HCT116 (cell line): ENCODE measurements at regions not wholly inside any gene's neighbourhood (a gene's known extent, or its start where the extent isn't known, plus 50 kb on each side); places are given as distances from the start of the nearest gene placed in this dataset.

Source experiments
- ATAC-seq: fragments of 200-7000 bp; cut with Tn5 transposase; 2 replicates; pipeline ENCODE4 v1.9.1; 2020; ENCODE audit warnings: mild to moderate bottlenecking, moderate library complexity
- BruUV-seq: library from RNA; stranded (reverse); fragments of 400-500 nt; replicated peaks from 2 replicates; lab custom pipeline; 2021; lab: Mats Ljungman, UMichigan
- CTCF ChIA-PET: fragments of 300-600 bp; sonication (Branson Sonifier 250); formaldehyde crosslinking; loops from one replicate; lab custom pipeline; 2021; ENCODE audit warnings: antibody characterized with exemption; lab: Charles Lee
- POLR2A ChIA-PET: fragments of 300-600, 350-600 bp; sonication (Branson Sonifier 250); formaldehyde crosslinking; loops from one replicate; lab custom pipeline; 2021; ENCODE audit warnings: antibody characterized with exemption; lab: Charles Lee
- RAD21 ChIA-PET, 2 experiments: fragments of 300-600 bp; sonication (Branson Sonifier 250); formaldehyde crosslinking; loops; one replicate each; lab custom pipeline; 2023; ENCODE audit warnings: low total read pairs in 2 of 2; ENCODE audit not compliant: uncharacterized antibody in 2 of 2, unreplicated experiment in 2 of 2, low non-redundant PET in 1 of 2; lab: Charles Lee
- DNase-seq: peaks from one replicate; pipeline ENCODE4 v3.0.0-alpha.2; 2010; ENCODE audit warnings: low read depth, low spot score
- H2AFZ ChIP-seq: fragments of 200-600 bp; shearing (Covaris generic), sonication (generic); 2 replicates; pipeline ENCODE4 v1.6.1; 2017; ENCODE audit warnings: low read depth, mixed run types, mixed read lengths, antibody characterized with exemption, low read length; ENCODE audit not compliant: poor library complexity, severe bottlenecking
- H3K27ac ChIP-seq: 2 replicates; pipeline ENCODE4 v1.5.1; 2012; ENCODE audit warnings: low read depth, low read length
- H3K27me3 ChIP-seq: fragments of 200-600 bp; sonication (generic); 2 replicates; pipeline ENCODE4 v1.6.1; 2016; ENCODE audit warnings: mixed run types, low read length, mixed read lengths; ENCODE audit not compliant: insufficient read depth
- H3K36me3 ChIP-seq, 2 experiments: fragments of 200-500 bp in 1 of 2; fragments of 200-600 bp in 1 of 2; sonication (Bioruptor generic) in 1 of 2; sonication (generic) in 1 of 2; 2 replicates each; pipeline versions ENCODE4 v1.5.1 to v1.6.1; 2014 to 2016; ENCODE audit warnings: low read length in 2 of 2, inconsistent platforms in 1 of 2, mixed read lengths in 1 of 2, mixed run types in 1 of 2; ENCODE audit not compliant: insufficient read depth in 2 of 2, control insufficient read depth in 1 of 2
- H3K4me1 ChIP-seq, 2 experiments: fragments of 200-600 bp in 1 of 2; sonication (generic) in 1 of 2; 2 replicates each; pipeline versions ENCODE4 v1.5.1 to v1.6.1; 2012 to 2017; ENCODE audit warnings: low read length in 2 of 2, inconsistent platforms in 1 of 2, mild to moderate bottlenecking in 1 of 2, mixed read lengths in 1 of 2, mixed run types in 1 of 2, moderate library complexity in 1 of 2; ENCODE audit not compliant: insufficient read depth in 2 of 2, control insufficient read depth in 1 of 2
- H3K4me2 ChIP-seq: fragments of 200-600 bp; sonication (generic); 2 replicates; pipeline ENCODE4 v1.6.1; 2017; ENCODE audit warnings: mixed run types, low read length, mixed read lengths
- H3K4me3 ChIP-seq, 2 experiments: fragments of 200-600 bp in 1 of 2; sonication (generic) in 1 of 2; replicated peaks in 1 of 2; 2 replicates each; pipeline ENCODE4 v1.5.1; 2011 to 2016; ENCODE audit warnings: low read length in 2 of 2, control low read depth in 1 of 2, low read depth in 1 of 2, mild to moderate bottlenecking in 1 of 2, mixed read lengths in 1 of 2, mixed run types in 1 of 2
- H3K79me2 ChIP-seq: fragments of 200-600 bp; sonication (generic); 2 replicates; pipeline ENCODE4 v1.6.1; 2017; ENCODE audit warnings: mild to moderate bottlenecking, mixed run types, low read length, moderate library complexity, mixed read lengths; ENCODE audit not compliant: insufficient read depth
- H3K9ac ChIP-seq: fragments of 200-600 bp; sonication (generic); 2 replicates; pipeline ENCODE4 v1.6.1; 2016; ENCODE audit warnings: low read length, mixed read lengths
- H3K9me2 ChIP-seq: fragments of 200-600 bp; sonication (generic), shearing (Covaris generic); 2 replicates; pipeline ENCODE4 v1.6.1; 2017; ENCODE audit warnings: mixed run types, mild to moderate bottlenecking, moderate library complexity; ENCODE audit not compliant: insufficient read depth
- H3K9me3 ChIP-seq, 2 experiments: fragments of 200-500 bp in 1 of 2; fragments of 200-600 bp in 1 of 2; sonication (Bioruptor generic) in 1 of 2; sonication (generic) in 1 of 2; 2 replicates each; pipeline ENCODE4 v1.6.1; 2014 to 2017; ENCODE audit warnings: low read length in 2 of 2, mixed read lengths in 2 of 2, inconsistent platforms in 1 of 2, low read depth in 1 of 2, mild to moderate bottlenecking in 1 of 2, mixed run types in 1 of 2, moderate library complexity in 1 of 2; ENCODE audit not compliant: control insufficient read depth in 1 of 2, insufficient read depth in 1 of 2
- H4K20me1 ChIP-seq: fragments of 200-600 bp; sonication (generic), shearing (Covaris generic); 2 replicates; pipeline ENCODE4 v1.6.1; 2017; ENCODE audit warnings: mixed run types, mild to moderate bottlenecking, moderate library complexity; ENCODE audit not compliant: insufficient read depth
- CBX3 ChIP-seq: IDR thresholded peaks from 2 replicates; pipeline ENCODE4 v1.6.1; 2012; ENCODE audit warnings: low read depth
- CEBPB ChIP-seq: IDR thresholded peaks from 2 replicates; pipeline ENCODE4 v1.6.1; 2012; ENCODE audit warnings: low read depth
- ELF1 ChIP-seq: IDR thresholded peaks from 2 replicates; pipeline ENCODE4 v1.6.1; 2012; ENCODE audit warnings: low read depth, borderline replicate concordance
- FOSL1 ChIP-seq: IDR thresholded peaks from 2 replicates; pipeline ENCODE4 v1.6.1; 2012; ENCODE audit warnings: low read depth
- POLR2A ChIP-seq: IDR thresholded peaks from 2 replicates; pipeline ENCODE4 v1.7.0; 2011; ENCODE audit warnings: borderline replicate concordance; ENCODE audit not compliant: insufficient read depth, insufficient read length; ENCODE audit errors: extremely low read depth
- POLR2AphosphoS5 ChIP-seq: IDR thresholded peaks from 2 replicates; pipeline ENCODE4 v1.6.1; 2011; ENCODE audit warnings: mild to moderate bottlenecking, low read depth, low read length, moderate library complexity
- RAD21 ChIP-seq: IDR thresholded peaks from 2 replicates; pipeline ENCODE4 v1.6.1; 2012; ENCODE audit warnings: low read depth, mild to moderate bottlenecking
- SP1 ChIP-seq: IDR thresholded peaks from 2 replicates; pipeline ENCODE4 v1.6.1; 2012; ENCODE audit warnings: low read depth
- SRF ChIP-seq: IDR thresholded peaks from 2 replicates; pipeline ENCODE4 v1.6.1; 2012; ENCODE audit warnings: low read depth
- YY1 ChIP-seq: IDR thresholded peaks from 2 replicates; pipeline ENCODE4 v1.6.1; 2011; ENCODE audit warnings: low read length, low read depth, moderate library complexity, mild to moderate bottlenecking; ENCODE audit not compliant: insufficient replicate concordance; ENCODE audit errors: extremely low read depth
- ZFX ChIP-seq: fragments of 450-650 bp; IDR thresholded peaks from 2 replicates; pipeline ENCODE4 v1.6.1; 2017
- ZNF274 ChIP-seq: fragments of 200-500 bp; sonication (Bioruptor generic); IDR thresholded peaks from 2 replicates; pipeline ENCODE4 v1.6.1; 2014; ENCODE audit warnings: mild to moderate bottlenecking, low read depth, low read length, inconsistent platforms
- intact Hi-C: fragments of 100-400 bp; cut with micrococcal nuclease; formaldehyde crosslinking; loops from 2 replicates; pipeline ENCODE4 v1.10.0; 2022
- TF ChIP-seq, protein P1 (sequence below): IDR thresholded peaks from 2 replicates; pipeline ENCODE4 v1.6.1; 2012
- TF ChIP-seq, protein P2 (sequence below): IDR thresholded peaks from 2 replicates; pipeline ENCODE4 v1.6.1; 2012; ENCODE audit warnings: low read depth
- TF ChIP-seq, protein P3 (sequence below): IDR thresholded peaks from 2 replicates; pipeline ENCODE4 v1.6.1; 2012
- TF ChIP-seq, protein P4 (sequence below), 3 experiments: fragments of 200-600 bp in 1 of 3; sonication (generic) in 1 of 3; IDR thresholded peaks in 2 of 3; conservative IDR thresholded peaks in 1 of 3; 2 replicates each; pipeline ENCODE4 v1.5.1; 2012 to 2017; ENCODE audit warnings: low read depth in 2 of 3, low read length in 2 of 3, antibody characterized with exemption in 1 of 3, borderline replicate concordance in 1 of 3, control low read depth in 1 of 3, mild to moderate bottlenecking in 1 of 3, mixed read lengths in 1 of 3, mixed run types in 1 of 3, moderate library complexity in 1 of 3; ENCODE audit not compliant: insufficient read depth in 1 of 3

DNA sequence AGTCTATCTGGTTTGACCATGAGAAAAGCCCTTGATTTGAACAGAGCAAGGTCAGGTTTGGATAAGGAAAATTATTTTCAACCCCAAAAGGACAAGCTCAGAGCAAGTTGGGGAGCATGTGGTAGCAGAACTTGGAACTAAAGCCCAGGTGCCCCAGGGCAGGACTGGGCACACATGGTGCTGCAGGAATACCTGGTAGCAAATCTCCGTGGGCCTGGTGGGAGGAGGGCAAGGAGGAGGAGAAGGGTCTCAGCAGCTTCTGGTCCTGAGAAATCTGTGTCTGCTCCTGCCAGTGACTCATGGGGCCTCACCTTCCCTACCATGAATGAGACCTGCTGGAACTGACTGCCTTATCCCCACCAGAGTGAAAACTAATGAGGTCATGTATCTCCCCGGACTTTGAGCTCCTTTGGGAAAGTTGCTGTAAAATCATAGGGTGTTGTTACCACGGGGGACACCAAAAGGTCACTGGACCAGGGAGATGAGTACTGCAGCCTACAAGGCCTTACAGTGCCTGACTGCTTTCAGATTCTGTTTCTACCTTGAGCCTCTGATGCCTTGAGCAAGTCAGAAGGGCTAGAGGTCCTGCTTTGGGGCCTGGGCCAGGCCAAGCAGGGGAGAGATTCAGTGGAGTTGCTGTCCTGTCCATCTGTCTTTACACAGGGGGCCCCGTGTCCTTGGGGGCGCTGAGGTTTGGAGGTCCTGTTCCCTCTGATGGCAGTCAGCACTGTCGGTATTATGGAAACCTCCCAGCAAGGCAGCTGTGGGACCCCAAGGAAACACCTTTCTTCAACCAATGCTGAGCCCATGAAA lies 304.0 kb downstream of the MYCN start:
- Histone ChIP-seq H3K27me3 (peaks cover 20% of the 10 kb centered on the region), H3K4me1 (no peaks in the 10 kb centered on the region), H4K20me1 (no peaks in the 10 kb centered on the region), H3K9me3 (no peaks in the 10 kb centered on the region), H3K4me2 (no peak overlapping the region), H2AFZ (no peak overlapping the region), H3K27ac (no peak overlapping the region), H3K4me3 (no peak overlapping the region), H3K36me3 (no peaks in the 10 kb centered on the region), H3K9me2 (no peaks in the 10 kb centered on the region), H3K79me2 (no peaks in the 10 kb centered on the region), H3K9ac (no peak overlapping the region)
- CTCF ChIA-PET: no interaction called here
- POLR2A ChIA-PET: no interaction called here
- intact Hi-C loops: no loop called here
- TF ChIP-seq SRF (no peak), ELF1 (no peak), FOSL1 (no peak), CBX3 (no peak), ZFX (no peak), POLR2A (no peak), ZNF274 (no peak), RAD21 (no peak), POLR2AphosphoS5 (no peak), SP1 (no peak), YY1 (no peak), CEBPB (no peak)
- TF ChIP-seq, protein P1, sequence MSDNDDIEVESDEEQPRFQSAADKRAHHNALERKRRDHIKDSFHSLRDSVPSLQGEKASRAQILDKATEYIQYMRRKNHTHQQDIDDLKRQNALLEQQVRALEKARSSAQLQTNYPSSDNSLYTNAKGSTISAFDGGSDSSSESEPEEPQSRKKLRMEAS: no peak
- TF ChIP-seq, protein P2, sequence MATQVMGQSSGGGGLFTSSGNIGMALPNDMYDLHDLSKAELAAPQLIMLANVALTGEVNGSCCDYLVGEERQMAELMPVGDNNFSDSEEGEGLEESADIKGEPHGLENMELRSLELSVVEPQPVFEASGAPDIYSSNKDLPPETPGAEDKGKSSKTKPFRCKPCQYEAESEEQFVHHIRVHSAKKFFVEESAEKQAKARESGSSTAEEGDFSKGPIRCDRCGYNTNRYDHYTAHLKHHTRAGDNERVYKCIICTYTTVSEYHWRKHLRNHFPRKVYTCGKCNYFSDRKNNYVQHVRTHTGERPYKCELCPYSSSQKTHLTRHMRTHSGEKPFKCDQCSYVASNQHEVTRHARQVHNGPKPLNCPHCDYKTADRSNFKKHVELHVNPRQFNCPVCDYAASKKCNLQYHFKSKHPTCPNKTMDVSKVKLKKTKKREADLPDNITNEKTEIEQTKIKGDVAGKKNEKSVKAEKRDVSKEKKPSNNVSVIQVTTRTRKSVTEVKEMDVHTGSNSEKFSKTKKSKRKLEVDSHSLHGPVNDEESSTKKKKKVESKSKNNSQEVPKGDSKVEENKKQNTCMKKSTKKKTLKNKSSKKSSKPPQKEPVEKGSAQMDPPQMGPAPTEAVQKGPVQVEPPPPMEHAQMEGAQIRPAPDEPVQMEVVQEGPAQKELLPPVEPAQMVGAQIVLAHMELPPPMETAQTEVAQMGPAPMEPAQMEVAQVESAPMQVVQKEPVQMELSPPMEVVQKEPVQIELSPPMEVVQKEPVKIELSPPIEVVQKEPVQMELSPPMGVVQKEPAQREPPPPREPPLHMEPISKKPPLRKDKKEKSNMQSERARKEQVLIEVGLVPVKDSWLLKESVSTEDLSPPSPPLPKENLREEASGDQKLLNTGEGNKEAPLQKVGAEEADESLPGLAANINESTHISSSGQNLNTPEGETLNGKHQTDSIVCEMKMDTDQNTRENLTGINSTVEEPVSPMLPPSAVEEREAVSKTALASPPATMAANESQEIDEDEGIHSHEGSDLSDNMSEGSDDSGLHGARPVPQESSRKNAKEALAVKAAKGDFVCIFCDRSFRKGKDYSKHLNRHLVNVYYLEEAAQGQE: no peak
- TF ChIP-seq, protein P3, sequence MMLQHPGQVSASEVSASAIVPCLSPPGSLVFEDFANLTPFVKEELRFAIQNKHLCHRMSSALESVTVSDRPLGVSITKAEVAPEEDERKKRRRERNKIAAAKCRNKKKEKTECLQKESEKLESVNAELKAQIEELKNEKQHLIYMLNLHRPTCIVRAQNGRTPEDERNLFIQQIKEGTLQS: no peak
- TF ChIP-seq, protein P4, sequence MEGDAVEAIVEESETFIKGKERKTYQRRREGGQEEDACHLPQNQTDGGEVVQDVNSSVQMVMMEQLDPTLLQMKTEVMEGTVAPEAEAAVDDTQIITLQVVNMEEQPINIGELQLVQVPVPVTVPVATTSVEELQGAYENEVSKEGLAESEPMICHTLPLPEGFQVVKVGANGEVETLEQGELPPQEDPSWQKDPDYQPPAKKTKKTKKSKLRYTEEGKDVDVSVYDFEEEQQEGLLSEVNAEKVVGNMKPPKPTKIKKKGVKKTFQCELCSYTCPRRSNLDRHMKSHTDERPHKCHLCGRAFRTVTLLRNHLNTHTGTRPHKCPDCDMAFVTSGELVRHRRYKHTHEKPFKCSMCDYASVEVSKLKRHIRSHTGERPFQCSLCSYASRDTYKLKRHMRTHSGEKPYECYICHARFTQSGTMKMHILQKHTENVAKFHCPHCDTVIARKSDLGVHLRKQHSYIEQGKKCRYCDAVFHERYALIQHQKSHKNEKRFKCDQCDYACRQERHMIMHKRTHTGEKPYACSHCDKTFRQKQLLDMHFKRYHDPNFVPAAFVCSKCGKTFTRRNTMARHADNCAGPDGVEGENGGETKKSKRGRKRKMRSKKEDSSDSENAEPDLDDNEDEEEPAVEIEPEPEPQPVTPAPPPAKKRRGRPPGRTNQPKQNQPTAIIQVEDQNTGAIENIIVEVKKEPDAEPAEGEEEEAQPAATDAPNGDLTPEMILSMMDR (IDR thresholded peaks at IDR 0.05 in 2 of 3, conservative IDR thresholded peaks at IDR 0.05 in 1 of 3; ENCODE audit: borderline replicate concordance in 1 of 3, insufficient read depth in 1 of 3, low read depth in 2 of 3, low read length in 2 of 3): no peak
- RAD21 ChIA-PET: no interaction called here
- no peak for ATAC-seq
- no peak for DNase-seq
- BruUV-seq: no TSS peak
